ENCODE measurements at regions not wholly inside any gene's neighbourhood (a gene's known extent, or its start where the extent isn't known, plus 50 kb on each side); places are given as distances from the start of the nearest gene placed in this dataset.
"Not testable (repeated sequence)": the region's sequence is repeated elsewhere in the genome, so short reads cannot be mapped to it uniquely, and the experiment has no call there.

GRCh38 chr4:165814256-165815020 is 58.6 kb upstream of the TLL1 start:
- Histone ChIP-seq H3K27ac (peak overlapping the region; percentile 53; the same call in 1 of the 2 replicates), H3K4me3 (0 out of 2 replicates have a peak overlapping the region, but pooled peaks have one; percentile 24), H3K36me3 (ENCODE audit: insufficient read depth, low read length) (no peaks in the 10 kb centered on the region), H3K9ac (ENCODE audit: insufficient read length) (no peak overlapping the region), H3K9me3 (ENCODE audit: low read depth, low read length) (no peaks in the 10 kb centered on the region; the same call in 1 of the 2 replicates)
- DNase-seq (ENCODE audit: low read depth, low spot score), result peak; percentile 57
- TF ChIP-seq FOXP2 (optimal IDR thresholded peaks at IDR 0.05; ENCODE audit: control extremely low read depth, extremely low read length, insufficient read depth) (no peak), POLR2AphosphoS5 (IDR thresholded peaks at IDR 0.05; ENCODE audit: borderline replicate concordance, low read depth, low read length) (no peak), EZH2 (IDR thresholded peaks at IDR 0.05) (no peak)

GRCh38 chr4:165819126-165819525 is 53.9 kb upstream of the TLL1 start:
- not testable (repeated sequence) for H3K9me3 ChIP-seq (ENCODE audit: low read depth, low read length); H3K4me3 ChIP-seq; DNase-seq (ENCODE audit: low read depth, low spot score); H3K27ac ChIP-seq; H3K36me3 ChIP-seq (ENCODE audit: insufficient read depth, low read length); H3K9ac ChIP-seq (ENCODE audit: insufficient read length)
